A172 (cell line): ENCODE measurements at regions not wholly inside any gene's neighbourhood (a gene's known extent, or its start where the extent isn't known, plus 50 kb on each side); places are given as distances from the start of the nearest gene placed in this dataset.
A peak's percentile ranks its signal among the peaks of the same experiment; 100 is the strongest.

Experiments used
- DNase-seq: peaks from one replicate; pipeline ENCODE4 v3.0.0-alpha.2; 2015; ENCODE audit warnings: low spot score

- DNase-seq, result no peak
Observed at GRCh38 chr21:22573834-22574233, 1575.6 kb downstream of the NCAM2 start.

GRCh38 chr21:22575165-22575584 is 1577.0 kb downstream of the NCAM2 start:
- DNase-seq, result peak; percentile 1

GRCh38 chr21:22579741-22580140 is 1581.5 kb downstream of the NCAM2 start:
- DNase-seq, result no peak

- DNase-seq, result no peak
Observed at GRCh38 chr21:22582026-22582425, 1583.8 kb downstream of the NCAM2 start.

- DNase-seq, result no peak
Observed at GRCh38 chr21:22584308-22584707, 1586.1 kb downstream of the NCAM2 start.

GRCh38 chr21:22585558-22585957 is 1587.3 kb downstream of the NCAM2 start:
- DNase-seq, result no peak

- DNase-seq, result no peak
Observed at GRCh38 chr21:22597660-22598255, 1599.5 kb downstream of the NCAM2 start.

- no peak for DNase-seq
Observed at GRCh38 chr21:22609802-22610201, 1611.6 kb downstream of the NCAM2 start.

GRCh38 chr21:22627911-22628310 is 1629.7 kb downstream of the NCAM2 start:
- no peak for DNase-seq

GRCh38 chr21:22630953-22631465 is 1632.8 kb downstream of the NCAM2 start:
- no peak for DNase-seq

GRCh38 chr21:22632176-22632575 is 1634.0 kb downstream of the NCAM2 start:
- no peak for DNase-seq

- DNase-seq, result no peak
Observed at GRCh38 chr21:22649246-22649645, 1651.0 kb downstream of the NCAM2 start.

- no peak for DNase-seq
Observed at GRCh38 chr21:22650226-22650625, 1652.0 kb downstream of the NCAM2 start.

GRCh38 chr21:22657781-22658180 is 1659.6 kb downstream of the NCAM2 start:
- no peak for DNase-seq

GRCh38 chr21:22670148-22670547 is 1671.9 kb downstream of the NCAM2 start:
- no peak for DNase-seq

- no peak for DNase-seq
Observed at GRCh38 chr21:22679207-22679606, 1681.0 kb downstream of the NCAM2 start.

GRCh38 chr21:22691658-22692057 is 1693.4 kb downstream of the NCAM2 start:
- no peak for DNase-seq

- DNase-seq, result no peak
Observed at GRCh38 chr21:22703521-22703920, 1705.3 kb downstream of the NCAM2 start.

- no peak for DNase-seq
Observed at GRCh38 chr21:22710721-22711120, 1712.5 kb downstream of the NCAM2 start.

GRCh38 chr21:22711636-22712035 is 1713.4 kb downstream of the NCAM2 start:
- no peak for DNase-seq

- DNase-seq, result no peak
Observed at GRCh38 chr21:22725436-22725835, 1727.2 kb downstream of the NCAM2 start.

- DNase-seq, result no peak
Observed at GRCh38 chr21:22728091-22728490, 1729.9 kb downstream of the NCAM2 start.

GRCh38 chr21:22743085-22743484 is 1744.9 kb downstream of the NCAM2 start:
- no peak for DNase-seq

- DNase-seq, result no peak
Observed at GRCh38 chr21:22754746-22755145, 1756.5 kb downstream of the NCAM2 start.
